Hepatocyte (in vitro differentiated cells): ENCODE measurements at regions not wholly inside any gene's neighbourhood (a gene's known extent, or its start where the extent isn't known, plus 50 kb on each side); places are given as distances from the start of the nearest gene placed in this dataset.

Experiments
- DNase-seq: peaks from one replicate; pipeline ENCODE4 v3.0.0-alpha.2; 2016; ENCODE audit warnings: low spot score
- H2AFZ ChIP-seq: fragments of 200-600 bp; sonication (generic); 2 replicates; pipeline ENCODE4 v1.6.0; 2016; ENCODE audit warnings: antibody characterized with exemption, mild to moderate bottlenecking
- H3K27ac ChIP-seq: fragments of 200-600 bp; sonication (generic); 2 replicates; pipeline ENCODE4 v1.5.1; 2016; ENCODE audit warnings: mild to moderate bottlenecking
- H3K27me3 ChIP-seq: fragments of 200-600 bp; sonication (generic); 2 replicates; pipeline ENCODE4 v1.6.1; 2016
- H3K36me3 ChIP-seq: fragments of 200-600 bp; sonication (generic); replicated peaks from 2 replicates; pipeline ENCODE4 v1.5.1; 2016; ENCODE audit warnings: low read depth; ENCODE audit not compliant: insufficient read depth
- H3K4me1 ChIP-seq: fragments of 200-600 bp; sonication (generic); 2 replicates; pipeline ENCODE4 v1.5.1; 2016; ENCODE audit warnings: mild to moderate bottlenecking, moderate library complexity; ENCODE audit not compliant: insufficient read depth
- H3K4me2 ChIP-seq: fragments of 200-600 bp; sonication (generic); 2 replicates; pipeline ENCODE4 v1.6.0; 2016
- H3K4me3 ChIP-seq: fragments of 200-600 bp; sonication (generic); 2 replicates; pipeline ENCODE4 v1.5.1; 2016; ENCODE audit warnings: mild to moderate bottlenecking
- H3K79me2 ChIP-seq: fragments of 200-600 bp; sonication (generic); 2 replicates; pipeline ENCODE4 v1.6.0; 2017; ENCODE audit warnings: mild to moderate bottlenecking
- H3K9me2 ChIP-seq: fragments of 200-600 bp; sonication (generic); replicated peaks from 2 replicates; pipeline ENCODE4 v1.6.0; 2017; ENCODE audit warnings: mild to moderate bottlenecking; ENCODE audit not compliant: insufficient read depth
- H3K9me3 ChIP-seq: fragments of 200-600 bp; sonication (generic); 2 replicates; pipeline ENCODE4 v1.5.1; 2016; ENCODE audit warnings: low read depth, mild to moderate bottlenecking
- H4K20me1 ChIP-seq: fragments of 200-600 bp; sonication (generic); 2 replicates; pipeline ENCODE4 v1.6.0; 2016; ENCODE audit warnings: mild to moderate bottlenecking; ENCODE audit not compliant: insufficient read depth, poor library complexity, severe bottlenecking
- CTCF ChIP-seq: fragments of 200-600 bp; sonication (generic); IDR thresholded peaks from 2 replicates; pipeline ENCODE4 v1.5.1; 2016; ENCODE audit warnings: antibody characterized with exemption, mild to moderate bottlenecking; ENCODE audit not compliant: poor library complexity
- EZH2 ChIP-seq: fragments of 200-600 bp; sonication (generic); IDR thresholded peaks from 2 replicates; pipeline ENCODE4 v1.6.1; 2016; ENCODE audit warnings: antibody characterized with exemption, mild to moderate bottlenecking, borderline replicate concordance
- EZH2phosphoT487 ChIP-seq: fragments of 200-600 bp; sonication (generic); IDR thresholded peaks from one replicate; pipeline ENCODE4 v1.6.1; 2018; ENCODE audit warnings: antibody characterized with exemption, mild to moderate bottlenecking, low read depth, moderate library complexity; ENCODE audit not compliant: unreplicated experiment, severe bottlenecking
- WGBS: methylation state at CpG from one replicate; pipeline ENCODE4 v1.1.6; 2016; ENCODE audit warnings: low lambda C conversion rate; ENCODE audit errors: missing lambda C conversion rate; 5-methylcytosine and 5-hydroxymethylcytosine counted together

GRCh38 chr20:4443016-4443415 lies 193.9 kb upstream of the ADRA1D start:
- Histone ChIP-seq H3K9me2 (no peaks in the 10 kb centered on the region), H3K27ac (no peak overlapping the region), H3K27me3 (no peaks in the 10 kb centered on the region), H2AFZ (no peak overlapping the region), H3K9me3 (no peaks in the 10 kb centered on the region), H3K79me2 (no peaks in the 10 kb centered on the region), H3K36me3 (no peaks in the 10 kb centered on the region), H3K4me1 (peaks cover 5% of the 10 kb centered on the region), H3K4me3 (no peak overlapping the region), H4K20me1 (no peaks in the 10 kb centered on the region), H3K4me2 (no peak overlapping the region)
- TF ChIP-seq EZH2: no peak
- TF ChIP-seq CTCF: no peak
- no peak for TF ChIP-seq EZH2phosphoT487
- WGBS: 78% methylated on average over 4 of the region's 4 CpGs
- DNase-seq: no peak

GRCh38 chr20:4441871-4442270 lies 192.8 kb upstream of the ADRA1D start:
- Histone ChIP-seq H3K36me3 (no peaks in the 10 kb centered on the region), H2AFZ (no peak overlapping the region), H3K9me3 (no peaks in the 10 kb centered on the region), H4K20me1 (no peaks in the 10 kb centered on the region), H3K4me3 (no peak overlapping the region), H3K4me1 (peaks cover 9% of the 10 kb centered on the region), H3K27ac (no peak overlapping the region), H3K4me2 (no peak overlapping the region), H3K79me2 (no peaks in the 10 kb centered on the region), H3K9me2 (no peaks in the 10 kb centered on the region), H3K27me3 (no peaks in the 10 kb centered on the region)
- TF ChIP-seq CTCF (no peak), EZH2 (no peak), EZH2phosphoT487 (no peak)
- no peak for DNase-seq
- WGBS: 97% methylated on average over 3 of the region's 3 CpGs

- H4K20me1 ChIP-seq: no peaks in the 10 kb centered on the region
- H3K27ac ChIP-seq: no peak overlapping the region
- no peak overlapping the region for H3K4me3 ChIP-seq
- no peaks in the 10 kb centered on the region for H3K9me2 ChIP-seq
- H2AFZ ChIP-seq: no peak overlapping the region
- H3K79me2 ChIP-seq: no peaks in the 10 kb centered on the region
- no peak overlapping the region for H3K4me2 ChIP-seq
- no peaks in the 10 kb centered on the region for H3K9me3 ChIP-seq
- DNase-seq: no peak
- TF ChIP-seq CTCF (no peak), EZH2 (no peak), EZH2phosphoT487 (no peak)
- peaks cover 9% of the 10 kb centered on the region for H3K4me1 ChIP-seq
- WGBS: 88% methylated on average over 2 of the region's 2 CpGs
- H3K27me3 ChIP-seq: no peaks in the 10 kb centered on the region
- no peaks in the 10 kb centered on the region for H3K36me3 ChIP-seq
Measured at GRCh38 chr20:4441191-4441590, 192.1 kb upstream of the ADRA1D start.

- H3K27me3 ChIP-seq: no peaks in the 10 kb centered on the region
- no peak overlapping the region for H3K27ac ChIP-seq
- 64% methylated on average over 5 of the region's 5 CpGs for WGBS
- no peaks in the 10 kb centered on the region for H3K36me3 ChIP-seq
- H3K4me1 ChIP-seq: peaks cover 9% of the 10 kb centered on the region
- DNase-seq: no peak
- H3K79me2 ChIP-seq: no peaks in the 10 kb centered on the region
- TF ChIP-seq CTCF: no peak
- TF ChIP-seq EZH2: no peak
- TF ChIP-seq EZH2phosphoT487: no peak
- H3K4me2 ChIP-seq: no peak overlapping the region
- no peaks in the 10 kb centered on the region for H3K9me2 ChIP-seq
- H2AFZ ChIP-seq: no peak overlapping the region
- no peak overlapping the region for H3K4me3 ChIP-seq
- no peaks in the 10 kb centered on the region for H3K9me3 ChIP-seq
- H4K20me1 ChIP-seq: no peaks in the 10 kb centered on the region
Measured at GRCh38 chr20:4439461-4439860, 190.4 kb upstream of the ADRA1D start.
